Bronchial epithelial cell (primary cell): ENCODE measurements at regions not wholly inside any gene's neighbourhood (a gene's known extent, or its start where the extent isn't known, plus 50 kb on each side); places are given as distances from the start of the nearest gene placed in this dataset.

Experiments
- DNase-seq: peaks from one replicate; pipeline ENCODE4 v3.0.0-alpha.2; 2010; ENCODE audit warnings: low read depth
- FAIRE-seq: peaks from 2 replicates; lab custom pipeline; 2011; peaks lifted over from hg19 to GRCh38; lab: Jason Lieb, UNC
- H3K27me3 ChIP-seq: 2 replicates; pipeline ENCODE4 v1.5.1; 2011; ENCODE audit warnings: low read length; ENCODE audit not compliant: control insufficient read depth, insufficient read depth
- H3K36me3 ChIP-seq: 2 replicates; pipeline ENCODE4 v1.5.1; 2011; ENCODE audit warnings: low read length; ENCODE audit not compliant: control insufficient read depth, insufficient read depth
- H3K4me3 ChIP-seq: 2 replicates; pipeline ENCODE4 v1.5.1; 2011; ENCODE audit warnings: mild to moderate bottlenecking, low read depth, low read length, control low read depth
- CTCF ChIP-seq: IDR thresholded peaks from 2 replicates; pipeline ENCODE4 v1.5.1; 2011; ENCODE audit warnings: mild to moderate bottlenecking, moderate library complexity, low read length, control low read depth, inconsistent platforms; ENCODE audit not compliant: insufficient read depth, severe bottlenecking

GRCh38 chr9:134487066-134487710 lies 154.4 kb upstream of the COL5A1 start:
- FAIRE-seq (no peak), DNase-seq (no peak)
- Histone ChIP-seq H3K36me3 (no peaks in the 10 kb centered on the region), H3K27me3 (no peaks in the 10 kb centered on the region), H3K4me3 (no peak overlapping the region)
- TF ChIP-seq CTCF, result no peak

DNA sequence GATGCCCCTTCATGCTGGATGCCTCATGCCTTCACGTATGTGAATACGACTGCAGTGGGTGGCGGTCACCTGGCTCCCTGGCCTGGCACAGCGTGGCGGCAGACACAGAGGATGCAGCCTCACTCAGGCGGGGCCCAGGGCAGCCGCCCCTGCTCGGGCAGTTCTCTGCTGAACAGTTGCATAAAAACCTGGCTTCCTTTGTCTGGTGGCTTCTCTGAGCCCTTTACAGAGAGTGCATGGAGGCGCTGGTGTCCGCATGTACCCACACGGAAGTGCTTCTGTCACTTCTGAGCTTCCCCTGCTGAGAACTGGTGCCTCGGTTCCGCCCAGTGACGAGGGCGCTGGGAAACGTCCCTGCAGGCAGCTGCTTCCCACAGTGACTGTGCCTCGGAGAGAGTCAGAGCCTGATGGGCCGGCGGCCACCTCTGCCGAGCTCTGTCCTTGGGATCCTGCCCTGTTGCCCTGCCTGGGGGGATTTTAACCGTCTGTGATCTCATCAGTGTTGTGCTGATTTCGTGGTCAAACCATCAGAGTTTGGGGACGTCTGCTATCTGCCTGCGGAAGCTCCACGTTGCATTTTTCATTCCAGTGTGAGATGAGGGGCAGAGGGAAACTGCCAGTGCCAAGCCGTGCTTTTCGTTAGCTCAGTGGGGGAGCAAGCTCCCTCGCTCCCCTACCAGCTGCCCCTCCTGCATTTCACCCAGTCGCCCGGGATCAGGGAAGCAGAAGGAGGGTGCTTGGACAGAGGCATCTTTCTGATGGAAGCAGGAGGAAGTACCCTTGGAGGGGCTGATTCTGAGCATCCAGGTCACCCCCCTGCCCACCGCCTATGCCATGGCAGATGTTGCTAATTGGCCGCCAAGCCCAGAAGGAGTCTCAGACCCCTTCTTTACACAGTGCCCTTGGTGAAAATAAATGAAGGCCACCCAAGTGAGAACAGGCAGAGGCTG lies 153.0 kb upstream of the COL5A1 start:
- H3K4me3 ChIP-seq, result no peak overlapping the region
- no peaks in the 10 kb centered on the region for H3K27me3 ChIP-seq
- H3K36me3 ChIP-seq, result no peaks in the 10 kb centered on the region
- DNase-seq, result no peak
- TF ChIP-seq CTCF, result no peak
- no peak for FAIRE-seq

DNA sequence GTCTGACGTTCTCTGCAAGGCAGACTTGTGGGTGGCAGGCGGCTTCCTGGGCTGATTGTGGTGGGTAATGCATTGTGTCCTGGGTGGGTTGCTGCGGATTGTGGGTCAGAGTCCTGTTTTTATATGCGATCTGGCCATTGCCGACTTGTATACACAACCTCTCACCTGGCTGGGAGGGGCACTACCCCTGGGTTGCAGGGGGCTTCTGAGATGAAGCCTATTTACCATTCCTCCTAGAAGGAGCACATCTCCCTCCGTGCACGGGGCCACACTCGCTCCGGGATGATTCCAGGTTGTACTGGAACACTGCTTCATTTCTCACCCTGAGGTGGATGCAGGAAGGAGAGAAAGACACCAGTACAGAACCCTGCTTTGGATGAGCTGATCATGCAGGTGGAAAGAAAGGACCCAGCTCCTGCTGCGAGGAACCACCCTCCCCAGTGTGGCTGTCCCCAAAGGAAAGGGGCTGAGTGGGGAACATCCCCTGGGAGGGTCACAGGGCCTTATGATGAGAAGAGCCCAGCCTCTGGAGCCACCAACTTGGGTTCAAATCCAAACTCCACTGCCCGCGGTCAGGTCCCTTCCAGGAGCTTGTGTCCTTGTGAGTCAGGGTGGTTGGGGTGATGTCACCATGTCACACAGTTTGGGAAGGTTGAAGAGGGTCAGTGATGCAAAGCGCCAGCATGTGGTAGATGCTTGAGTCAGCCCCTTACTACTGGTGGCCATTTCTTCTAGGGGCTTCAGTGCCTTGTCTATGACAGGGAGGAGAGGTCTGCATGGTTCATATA lies 151.8 kb upstream of the COL5A1 start:
- no peak for TF ChIP-seq CTCF
- Histone ChIP-seq H3K27me3 (no peaks in the 10 kb centered on the region), H3K36me3 (no peaks in the 10 kb centered on the region), H3K4me3 (no peak overlapping the region)
- FAIRE-seq (no peak), DNase-seq (no peak)

DNA sequence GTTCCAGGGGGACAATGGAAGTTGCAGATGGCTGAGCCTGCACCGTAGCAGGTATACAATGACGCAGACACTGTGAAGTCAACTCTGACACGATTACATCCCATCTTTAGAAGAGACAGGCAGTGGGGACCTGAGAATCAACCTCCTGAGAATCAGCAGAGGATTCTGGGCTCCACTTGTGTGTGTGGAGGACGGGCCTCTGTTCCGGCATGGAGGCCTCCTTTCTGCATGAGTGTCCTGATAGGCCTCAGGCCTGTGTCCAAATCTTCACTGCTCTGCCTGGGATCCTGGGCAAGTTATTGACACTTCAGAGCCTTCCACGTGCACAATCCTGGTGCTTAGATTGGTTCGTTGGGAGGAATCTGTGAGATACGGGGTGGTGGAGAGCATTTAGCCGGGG lies 151.2 kb upstream of the COL5A1 start:
- Histone ChIP-seq H3K27me3 (no peaks in the 10 kb centered on the region), H3K4me3 (no peak overlapping the region), H3K36me3 (no peaks in the 10 kb centered on the region)
- DNase-seq, result no peak
- FAIRE-seq, result no peak
- TF ChIP-seq CTCF, result no peak

DNA sequence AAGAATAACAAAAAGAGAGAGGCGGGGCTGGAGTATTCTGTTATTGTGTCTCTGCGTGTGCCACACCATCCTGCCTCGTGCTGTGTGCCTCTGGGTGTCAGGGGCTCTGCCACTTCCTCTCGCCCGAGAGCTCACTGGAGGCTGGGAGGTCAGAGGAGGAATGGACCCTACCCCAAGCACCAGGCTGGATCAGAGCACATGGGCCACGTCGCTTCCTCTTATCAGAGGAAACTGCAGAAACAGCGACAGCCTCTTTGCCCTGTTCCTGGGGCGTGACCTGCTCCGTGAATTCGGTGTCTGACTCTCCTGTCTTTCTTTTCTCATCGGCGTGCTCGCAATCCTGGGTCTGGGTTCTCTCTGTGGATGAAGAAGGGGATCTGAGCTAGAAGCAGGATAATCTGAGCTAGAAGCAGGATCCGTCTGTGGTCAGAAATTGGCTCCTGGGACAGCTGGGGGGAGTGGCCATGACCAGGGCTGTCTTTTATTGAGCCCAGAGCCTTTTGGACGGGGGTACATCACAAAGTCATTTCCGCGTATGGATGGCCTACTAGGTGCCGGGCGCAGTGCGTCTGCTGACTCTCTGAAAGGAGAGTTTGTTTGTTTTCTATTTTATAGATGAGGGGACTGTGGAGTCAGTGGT lies 150.3 kb upstream of the COL5A1 start:
- H3K36me3 ChIP-seq, result no peaks in the 10 kb centered on the region
- H3K4me3 ChIP-seq, result no peak overlapping the region
- no peak for DNase-seq
- no peaks in the 10 kb centered on the region for H3K27me3 ChIP-seq
- TF ChIP-seq CTCF, result no peak
- FAIRE-seq, result no peak
